Mammary epithelial cell (primary cell): ENCODE measurements at regions not wholly inside any gene's neighbourhood (a gene's known extent, or its start where the extent isn't known, plus 50 kb on each side); places are given as distances from the start of the nearest gene placed in this dataset.
"Not testable (repeated sequence)": the region's sequence is repeated elsewhere in the genome, so short reads cannot be mapped to it uniquely, and the experiment has no call there.

Experiments
- EZH2 ChIP-seq: IDR thresholded peaks from 2 replicates; pipeline ENCODE4 v1.6.1; 2012; ENCODE audit warnings: low read length, inconsistent platforms, borderline replicate concordance
- TF ChIP-seq, protein P1 (sequence below), 2 donors: IDR thresholded peaks in 1 of 2; conservative IDR thresholded peaks in 1 of 2; 2 replicates each; pipeline ENCODE4 v1.5.1; 2011 to 2012; ENCODE audit warnings: inconsistent platforms in 2 of 2, low read length in 2 of 2, mild to moderate bottlenecking in 2 of 2, control low read depth in 1 of 2, low read depth in 1 of 2; ENCODE audit not compliant: insufficient read depth in 1 of 2; ENCODE audit errors: extremely low read depth in 1 of 2

DNA sequence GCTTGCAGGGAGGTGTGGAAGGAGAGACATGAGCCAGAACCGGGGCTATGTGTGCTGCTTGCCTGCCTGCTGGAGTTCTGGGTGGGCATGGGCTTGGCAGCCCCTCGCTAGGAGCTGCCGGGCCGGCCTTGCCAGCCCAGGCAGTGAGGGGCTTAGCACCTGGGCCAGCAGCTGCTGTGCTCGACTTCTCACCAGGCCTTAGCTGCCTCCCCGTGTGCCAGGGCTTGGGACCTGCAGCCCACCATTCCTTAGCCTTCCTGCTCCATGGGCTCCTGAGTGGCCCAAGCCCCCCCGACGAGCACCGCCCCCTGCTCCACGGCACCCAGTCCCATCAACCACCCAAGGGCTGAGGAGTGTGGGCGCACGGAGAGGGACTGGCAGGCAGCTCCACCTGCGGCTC, 111.3 kb downstream of the OTOP1 start:
- TF ChIP-seq, protein P1, sequence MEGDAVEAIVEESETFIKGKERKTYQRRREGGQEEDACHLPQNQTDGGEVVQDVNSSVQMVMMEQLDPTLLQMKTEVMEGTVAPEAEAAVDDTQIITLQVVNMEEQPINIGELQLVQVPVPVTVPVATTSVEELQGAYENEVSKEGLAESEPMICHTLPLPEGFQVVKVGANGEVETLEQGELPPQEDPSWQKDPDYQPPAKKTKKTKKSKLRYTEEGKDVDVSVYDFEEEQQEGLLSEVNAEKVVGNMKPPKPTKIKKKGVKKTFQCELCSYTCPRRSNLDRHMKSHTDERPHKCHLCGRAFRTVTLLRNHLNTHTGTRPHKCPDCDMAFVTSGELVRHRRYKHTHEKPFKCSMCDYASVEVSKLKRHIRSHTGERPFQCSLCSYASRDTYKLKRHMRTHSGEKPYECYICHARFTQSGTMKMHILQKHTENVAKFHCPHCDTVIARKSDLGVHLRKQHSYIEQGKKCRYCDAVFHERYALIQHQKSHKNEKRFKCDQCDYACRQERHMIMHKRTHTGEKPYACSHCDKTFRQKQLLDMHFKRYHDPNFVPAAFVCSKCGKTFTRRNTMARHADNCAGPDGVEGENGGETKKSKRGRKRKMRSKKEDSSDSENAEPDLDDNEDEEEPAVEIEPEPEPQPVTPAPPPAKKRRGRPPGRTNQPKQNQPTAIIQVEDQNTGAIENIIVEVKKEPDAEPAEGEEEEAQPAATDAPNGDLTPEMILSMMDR (conservative IDR thresholded peaks at IDR 0.05 in 1 of 2, IDR thresholded peaks at IDR 0.05 in 1 of 2; ENCODE audit: extremely low read depth in 1 of 2, insufficient read depth in 1 of 2, low read depth in 1 of 2, low read length in 2 of 2): not testable (repeated sequence)
- TF ChIP-seq EZH2: not testable (repeated sequence)
